SK-N-SH (cell line): ENCODE measurements at regions not wholly inside any gene's neighbourhood (a gene's known extent, or its start where the extent isn't known, plus 50 kb on each side); places are given as distances from the start of the nearest gene placed in this dataset.

Experiments
- CTCF ChIP-seq: fragments of 200-600 bp; sonication (generic); IDR thresholded peaks from 2 replicates; pipeline ENCODE4 v1.6.1; 2017; ENCODE audit warnings: antibody characterized with exemption, mild to moderate bottlenecking, moderate library complexity
- EP300 ChIP-seq, 2 experiments: IDR thresholded peaks; 2 replicates each; pipeline versions ENCODE4 v1.4.0 to v1.6.1; 2012; ENCODE audit warnings: borderline replicate concordance in 1 of 2, low read depth in 1 of 2, low read length in 1 of 2
- NRF1 ChIP-seq: IDR thresholded peaks from 2 replicates; pipeline ENCODE4 v1.6.1; 2012; ENCODE audit warnings: low read depth, mild to moderate bottlenecking, low read length
- POLR2AphosphoS5 ChIP-seq: IDR thresholded peaks from 2 replicates; pipeline ENCODE4 v1.6.1; 2012; ENCODE audit warnings: low read depth, low read length
- RAD21 ChIP-seq: IDR thresholded peaks from 2 replicates; pipeline ENCODE4 v1.6.1; 2012; ENCODE audit warnings: mild to moderate bottlenecking, low read length
- TF ChIP-seq, protein P1 (sequence below): IDR thresholded peaks from 2 replicates; pipeline ENCODE4 v1.4.0; 2012; ENCODE audit warnings: low read depth

DNA sequence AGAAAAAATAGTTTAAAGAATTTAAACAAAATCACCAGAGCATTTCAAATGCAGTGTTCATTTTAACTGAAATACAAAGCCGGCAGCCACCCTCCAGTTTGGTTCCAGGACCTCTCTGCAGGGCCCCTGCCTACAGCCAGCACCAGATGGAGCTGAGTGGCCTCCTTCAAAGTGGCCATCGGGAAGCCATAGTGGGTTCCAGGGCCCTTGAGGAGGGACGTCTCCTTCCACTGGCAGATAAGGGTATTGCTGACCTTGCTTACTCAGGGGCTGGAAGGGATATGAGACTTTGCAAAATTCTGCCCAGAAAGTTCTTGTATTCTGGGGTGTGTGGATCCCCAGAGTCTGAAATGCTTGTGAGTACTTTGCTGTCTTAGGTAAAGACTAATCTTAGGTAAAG lies 205.2 kb upstream of the APCDD1 start:
- TF ChIP-seq RAD21 (no peak), CTCF (no peak), EP300 (IDR thresholded peaks at IDR 0.05; ENCODE audit: borderline replicate concordance in 1 of 2, low read depth in 1 of 2, low read length in 1 of 2) (no peak), POLR2AphosphoS5 (no peak), NRF1 (no peak)
- TF ChIP-seq, protein P1, sequence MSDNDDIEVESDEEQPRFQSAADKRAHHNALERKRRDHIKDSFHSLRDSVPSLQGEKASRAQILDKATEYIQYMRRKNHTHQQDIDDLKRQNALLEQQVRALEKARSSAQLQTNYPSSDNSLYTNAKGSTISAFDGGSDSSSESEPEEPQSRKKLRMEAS: no peak
